T-helper 2 cell treated with Interferon-gamma antibody and Interleukin-4, amounts not matched to agents 5 μg/mL and 100 μg/mL, for 36 hours (primary cell): ENCODE measurements at regions not wholly inside any gene's neighbourhood (a gene's known extent, or its start where the extent isn't known, plus 50 kb on each side); places are given as distances from the start of the nearest gene placed in this dataset.
"Not testable (repeated sequence)": the region's sequence is repeated elsewhere in the genome, so short reads cannot be mapped to it uniquely, and the experiment has no call there.

Experiments used
- DNase-seq: peaks from one replicate; pipeline ENCODE4 v3.0.0; 2021; ENCODE audit warnings: low spot score
- H3K27ac Mint-ChIP-seq: one replicate; pipeline ENCODE4 v1.8.0; 2021; ENCODE audit warnings: mild to moderate bottlenecking, mixed read lengths
- H3K27me3 Mint-ChIP-seq: one replicate; pipeline ENCODE4 v1.8.0; 2021; ENCODE audit warnings: low read depth, mixed read lengths
- H3K36me3 Mint-ChIP-seq: one replicate; pipeline ENCODE4 v1.8.0; 2021; ENCODE audit warnings: low read depth, mixed read lengths
- H3K4me1 Mint-ChIP-seq: one replicate; pipeline ENCODE4 v1.8.0; 2021; ENCODE audit warnings: low read depth, mixed read lengths
- H3K4me3 Mint-ChIP-seq: one replicate; pipeline ENCODE4 v1.8.0; 2022; ENCODE audit warnings: mild to moderate bottlenecking, moderate library complexity, mixed read lengths
- H3K9me3 Mint-ChIP-seq: one replicate; pipeline ENCODE4 v1.8.0; 2021; ENCODE audit warnings: mixed read lengths

DNA sequence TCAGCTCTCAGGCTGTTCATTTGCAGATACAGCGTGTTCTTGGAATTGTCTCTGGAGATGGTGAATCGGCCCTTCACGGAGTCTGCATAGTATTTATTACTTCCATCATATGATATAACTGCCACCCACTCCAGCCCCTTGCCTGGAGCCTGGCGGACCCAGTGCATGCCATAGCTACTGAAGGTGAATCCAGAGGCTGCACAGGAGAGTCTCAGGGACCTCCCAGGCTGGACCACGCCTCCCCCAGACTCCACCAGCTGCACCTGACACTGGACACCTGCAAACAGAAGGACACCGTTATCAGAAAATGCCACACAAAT, 808.7 kb downstream of the TMEM121 start:
- not testable (repeated sequence) for H3K27ac Mint-ChIP-seq, DNase-seq, H3K4me1 Mint-ChIP-seq, H3K9me3 Mint-ChIP-seq, H3K4me3 Mint-ChIP-seq, H3K36me3 Mint-ChIP-seq
- peaks cover 28% of the 10 kb centered on the region for H3K27me3 Mint-ChIP-seq

DNA sequence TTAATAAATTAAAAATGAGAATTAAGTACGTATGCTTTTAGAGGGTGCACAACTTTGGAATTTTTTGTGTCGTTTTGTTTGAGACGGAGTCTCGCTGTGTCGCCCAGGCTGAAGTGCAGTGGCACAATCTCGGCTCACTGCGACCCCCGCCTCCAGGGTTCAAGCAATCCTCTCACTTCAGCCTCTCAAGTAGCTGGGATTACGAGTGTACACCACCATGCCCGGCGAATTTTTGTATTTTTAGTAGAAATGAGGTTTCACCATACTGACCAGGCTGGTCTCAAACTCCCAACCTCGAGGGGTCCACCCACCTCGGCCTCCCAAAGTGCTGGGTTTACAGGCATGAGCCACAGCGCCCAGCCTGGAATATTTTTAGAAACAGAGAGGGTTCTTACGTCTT, 812.4 kb downstream of the TMEM121 start:
- not testable (repeated sequence) for DNase-seq, H3K4me3 Mint-ChIP-seq, H3K4me1 Mint-ChIP-seq, H3K9me3 Mint-ChIP-seq, H3K27ac Mint-ChIP-seq, H3K36me3 Mint-ChIP-seq
- H3K27me3 Mint-ChIP-seq, result peaks cover 20% of the 10 kb centered on the region

DNA sequence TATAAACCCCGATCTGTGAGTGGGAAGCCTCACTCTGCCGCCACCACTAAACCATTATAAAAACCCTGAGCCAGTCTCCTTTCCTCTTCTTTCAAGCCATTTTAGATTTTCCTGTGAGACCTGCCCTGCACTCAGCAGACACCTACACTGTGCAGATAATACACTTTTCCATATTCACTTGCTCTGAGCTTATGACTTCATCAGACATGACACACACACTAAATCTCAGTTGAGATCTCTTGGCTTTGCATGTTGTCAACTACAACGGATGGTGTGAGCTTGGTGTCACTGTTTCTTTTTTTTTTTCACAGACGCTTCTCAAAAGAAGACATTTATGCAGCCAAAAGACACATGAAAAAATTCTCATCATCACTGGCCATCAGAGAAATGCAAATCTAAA, 814.3 kb downstream of the TMEM121 start:
- H3K27me3 Mint-ChIP-seq, result peaks cover 18% of the 10 kb centered on the region
- H3K9me3 Mint-ChIP-seq, H3K36me3 Mint-ChIP-seq, H3K4me3 Mint-ChIP-seq, DNase-seq, H3K27ac Mint-ChIP-seq, H3K4me1 Mint-ChIP-seq: not testable (repeated sequence)

DNA sequence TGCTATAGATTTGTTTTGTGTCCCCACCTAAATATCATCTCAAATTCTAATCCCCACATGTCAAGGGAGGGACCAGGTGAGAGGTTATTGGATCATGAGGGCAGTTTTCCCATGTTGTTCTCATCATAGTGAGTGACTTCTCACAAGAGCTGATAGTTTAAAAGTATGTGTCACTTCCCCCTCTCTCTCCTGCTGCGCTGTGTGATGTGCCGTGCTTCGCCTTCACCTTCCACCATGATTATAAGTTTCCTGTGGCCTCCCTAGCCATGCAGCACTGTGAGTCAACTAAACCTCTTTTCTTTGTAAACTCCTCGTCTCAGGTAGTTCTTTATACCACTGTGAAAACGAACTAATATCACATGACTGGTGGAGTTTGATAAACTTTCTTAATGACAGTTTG, 814.8 kb downstream of the TMEM121 start:
- H3K4me3 Mint-ChIP-seq, H3K27ac Mint-ChIP-seq, H3K4me1 Mint-ChIP-seq, DNase-seq, H3K9me3 Mint-ChIP-seq, H3K36me3 Mint-ChIP-seq: not testable (repeated sequence)
- H3K27me3 Mint-ChIP-seq, result peaks cover 23% of the 10 kb centered on the region

DNA sequence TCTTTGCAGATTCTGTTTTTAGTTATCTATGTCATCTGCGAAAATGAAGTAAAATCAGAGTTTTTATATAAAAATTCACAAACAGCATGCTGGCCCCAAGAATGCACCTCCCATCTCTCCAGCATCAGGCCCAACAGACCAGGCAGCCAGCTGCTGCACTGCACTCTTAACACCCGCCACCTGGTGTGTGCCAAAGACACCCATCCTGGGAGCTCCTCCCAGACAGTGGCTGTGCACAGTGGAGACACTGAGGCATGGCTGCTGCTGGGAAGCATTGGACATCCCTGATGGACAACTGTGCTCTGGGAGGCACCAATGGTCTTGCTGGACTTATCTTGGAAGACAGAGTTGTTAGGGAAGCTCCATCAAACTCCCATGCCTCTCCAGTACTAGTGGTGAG, 817.2 kb downstream of the TMEM121 start:
- Mint-ChIP-seq H3K36me3 (no peaks in the 10 kb centered on the region), H3K27me3 (peaks cover 33% of the 10 kb centered on the region), H3K9me3 (no peaks in the 10 kb centered on the region), H3K4me1 (peaks cover 2% of the 10 kb centered on the region), H3K4me3 (no peak overlapping the region), H3K27ac (no peak overlapping the region)
- DNase-seq, result no peak

DNA sequence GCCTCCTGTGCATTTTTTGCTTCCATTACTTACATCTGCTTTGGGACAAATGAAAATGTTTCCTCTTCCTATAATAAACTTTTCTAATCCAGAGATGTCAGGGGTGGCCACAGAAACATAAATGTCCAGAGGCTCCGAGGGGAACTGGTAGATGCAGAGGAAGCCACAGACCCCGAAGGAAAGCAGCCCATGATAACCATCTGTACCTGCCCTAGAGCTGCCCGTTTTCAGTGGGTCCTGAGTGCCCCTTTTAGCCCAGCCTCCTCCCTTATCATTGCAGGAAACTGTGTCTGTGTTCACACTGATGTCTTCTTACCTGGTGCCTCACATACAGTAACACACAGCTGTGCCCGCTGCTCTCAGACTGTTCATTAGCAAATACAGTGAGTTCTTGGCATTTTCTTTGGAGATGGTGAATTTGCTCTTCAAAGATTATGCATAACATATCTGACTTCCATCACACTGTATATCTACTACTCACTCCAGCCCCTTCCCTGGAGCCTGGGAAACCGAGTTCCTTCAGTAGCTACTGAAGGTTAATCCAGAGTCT, 817.8 kb downstream of the TMEM121 start:
- not testable (repeated sequence) for H3K27ac Mint-ChIP-seq, H3K36me3 Mint-ChIP-seq, DNase-seq, H3K4me1 Mint-ChIP-seq, H3K4me3 Mint-ChIP-seq, H3K9me3 Mint-ChIP-seq
- H3K27me3 Mint-ChIP-seq, result peaks cover 33% of the 10 kb centered on the region

DNA sequence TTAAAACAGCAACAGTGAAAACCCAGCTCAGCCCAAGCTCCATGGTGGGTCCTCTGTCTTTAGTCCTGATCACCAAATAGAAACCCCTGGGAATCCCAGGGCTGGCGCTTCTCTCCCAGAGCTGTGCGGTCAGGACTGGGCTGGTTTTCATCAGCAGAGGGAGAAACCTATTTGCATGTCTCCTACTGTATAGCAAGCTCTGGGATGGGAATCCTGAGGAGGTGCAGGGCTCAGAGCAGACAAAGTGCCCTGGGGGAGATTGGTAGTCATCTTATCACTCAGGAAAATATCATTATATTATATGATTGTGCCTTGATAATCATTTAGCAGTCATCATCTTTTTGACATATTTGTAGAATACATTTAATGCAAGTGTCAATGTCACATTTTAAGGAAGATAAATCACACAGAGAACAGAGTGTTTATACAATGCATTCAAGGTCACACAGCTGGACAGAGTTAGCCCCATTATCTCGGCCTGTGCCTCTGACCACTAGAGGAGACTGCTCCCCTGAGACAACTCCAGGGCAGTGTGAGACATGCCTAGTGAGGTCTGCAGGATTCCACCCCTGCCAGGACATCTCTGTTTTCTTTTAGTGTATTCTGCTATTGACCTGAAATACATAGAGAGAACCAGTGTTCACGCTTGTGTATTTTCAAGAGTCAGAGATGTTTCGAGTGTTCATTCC, 818.6 kb downstream of the TMEM121 start:
- H3K4me3 Mint-ChIP-seq, H3K4me1 Mint-ChIP-seq, H3K9me3 Mint-ChIP-seq, H3K36me3 Mint-ChIP-seq, DNase-seq, H3K27ac Mint-ChIP-seq: not testable (repeated sequence)
- peaks cover 31% of the 10 kb centered on the region for H3K27me3 Mint-ChIP-seq

DNA sequence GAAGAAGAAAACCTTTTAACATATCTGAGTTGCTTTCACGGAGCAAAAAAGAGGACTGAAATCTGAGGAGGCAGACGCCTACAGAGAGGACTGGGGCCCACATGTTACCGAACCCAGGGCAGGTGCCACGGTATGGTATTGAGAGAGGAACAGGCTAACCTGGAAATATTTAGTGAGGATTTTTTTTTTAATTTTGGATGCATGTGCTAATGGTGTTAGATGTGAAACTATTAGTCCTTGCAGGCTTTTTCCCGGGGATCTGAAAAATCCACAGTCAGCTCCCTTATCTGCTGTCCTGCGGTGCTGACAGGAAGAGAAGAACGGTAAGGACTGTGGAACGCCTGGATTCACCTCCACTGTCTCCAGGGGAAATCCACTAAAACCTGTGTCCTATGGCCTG, 819.7 kb downstream of the TMEM121 start:
- Mint-ChIP-seq H3K9me3 (no peaks in the 10 kb centered on the region), H3K4me3 (no peak overlapping the region), H3K27me3 (peaks cover 29% of the 10 kb centered on the region), H3K4me1 (peaks cover 6% of the 10 kb centered on the region), H3K36me3 (no peaks in the 10 kb centered on the region), H3K27ac (no peak overlapping the region)
- DNase-seq, result no peak

DNA sequence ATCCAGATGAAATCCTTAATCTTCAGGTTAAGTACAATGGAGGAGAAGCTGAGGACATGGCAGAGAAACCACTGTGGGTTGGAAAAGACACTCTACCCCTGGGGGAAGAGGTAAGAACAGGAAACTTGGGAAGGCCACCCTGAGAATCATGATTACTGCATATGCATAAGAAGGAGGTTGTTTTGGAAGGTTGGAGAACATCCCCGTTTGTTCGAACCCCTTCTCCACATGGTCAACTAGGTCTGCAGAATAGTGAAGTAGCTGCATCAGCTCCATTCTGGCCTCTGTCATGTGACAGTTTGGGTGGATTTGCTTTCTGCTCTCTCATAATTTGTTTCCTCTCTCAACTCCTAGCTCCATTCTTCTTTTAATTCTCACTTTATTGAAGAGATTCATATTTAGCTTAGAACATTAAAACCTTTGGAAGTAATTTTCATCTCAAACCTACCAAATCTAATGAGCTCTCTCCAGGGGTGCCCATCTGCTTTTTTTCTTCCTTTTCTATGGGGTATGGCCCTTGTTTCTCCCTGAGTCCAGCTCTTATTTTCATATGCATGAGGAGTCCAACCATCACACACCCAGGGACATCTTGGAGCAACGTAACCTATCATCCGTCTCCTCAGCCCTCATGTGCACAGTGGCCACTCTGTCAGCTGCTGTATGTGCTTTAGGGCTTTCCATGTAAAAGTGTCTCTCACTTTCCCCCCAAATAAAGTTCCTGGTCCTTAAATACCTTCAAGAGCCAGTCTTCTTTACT, 820.3 kb downstream of the TMEM121 start:
- peaks cover 4% of the 10 kb centered on the region for H3K4me1 Mint-ChIP-seq
- no peaks in the 10 kb centered on the region for H3K9me3 Mint-ChIP-seq
- H3K27me3 Mint-ChIP-seq, result peaks cover 27% of the 10 kb centered on the region
- no peaks in the 10 kb centered on the region for H3K36me3 Mint-ChIP-seq
- DNase-seq, result no peak
- no peak overlapping the region for H3K4me3 Mint-ChIP-seq
- no peak overlapping the region for H3K27ac Mint-ChIP-seq

DNA sequence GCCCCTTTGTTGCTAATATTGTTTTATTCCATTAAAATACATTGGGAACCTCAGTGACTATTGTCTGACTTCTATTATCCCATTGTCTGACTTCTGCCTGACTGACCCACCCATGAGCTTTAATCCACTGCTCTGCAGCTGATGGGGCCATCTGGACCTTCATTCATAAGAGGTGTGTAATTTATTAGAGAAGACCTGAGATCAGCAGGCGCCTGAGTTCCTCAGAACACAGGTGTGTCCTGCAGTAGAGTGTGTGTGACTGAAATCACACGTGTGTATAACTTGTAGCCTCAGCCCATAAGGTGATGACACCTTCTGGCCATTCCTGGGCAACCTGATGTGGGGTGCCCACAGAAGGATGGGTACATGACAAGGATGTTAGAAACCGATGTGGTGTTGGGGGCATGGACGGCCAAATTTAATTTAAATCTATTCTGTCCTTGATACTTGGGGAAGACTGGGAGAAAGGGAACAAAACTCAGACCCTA, 821.0 kb downstream of the TMEM121 start:
- H3K36me3 Mint-ChIP-seq, result no peaks in the 10 kb centered on the region
- peaks cover 28% of the 10 kb centered on the region for H3K27me3 Mint-ChIP-seq
- H3K27ac Mint-ChIP-seq, result no peak overlapping the region
- peaks cover 4% of the 10 kb centered on the region for H3K4me1 Mint-ChIP-seq
- H3K9me3 Mint-ChIP-seq, result no peaks in the 10 kb centered on the region
- no peak overlapping the region for H3K4me3 Mint-ChIP-seq
- DNase-seq, result no peak

DNA sequence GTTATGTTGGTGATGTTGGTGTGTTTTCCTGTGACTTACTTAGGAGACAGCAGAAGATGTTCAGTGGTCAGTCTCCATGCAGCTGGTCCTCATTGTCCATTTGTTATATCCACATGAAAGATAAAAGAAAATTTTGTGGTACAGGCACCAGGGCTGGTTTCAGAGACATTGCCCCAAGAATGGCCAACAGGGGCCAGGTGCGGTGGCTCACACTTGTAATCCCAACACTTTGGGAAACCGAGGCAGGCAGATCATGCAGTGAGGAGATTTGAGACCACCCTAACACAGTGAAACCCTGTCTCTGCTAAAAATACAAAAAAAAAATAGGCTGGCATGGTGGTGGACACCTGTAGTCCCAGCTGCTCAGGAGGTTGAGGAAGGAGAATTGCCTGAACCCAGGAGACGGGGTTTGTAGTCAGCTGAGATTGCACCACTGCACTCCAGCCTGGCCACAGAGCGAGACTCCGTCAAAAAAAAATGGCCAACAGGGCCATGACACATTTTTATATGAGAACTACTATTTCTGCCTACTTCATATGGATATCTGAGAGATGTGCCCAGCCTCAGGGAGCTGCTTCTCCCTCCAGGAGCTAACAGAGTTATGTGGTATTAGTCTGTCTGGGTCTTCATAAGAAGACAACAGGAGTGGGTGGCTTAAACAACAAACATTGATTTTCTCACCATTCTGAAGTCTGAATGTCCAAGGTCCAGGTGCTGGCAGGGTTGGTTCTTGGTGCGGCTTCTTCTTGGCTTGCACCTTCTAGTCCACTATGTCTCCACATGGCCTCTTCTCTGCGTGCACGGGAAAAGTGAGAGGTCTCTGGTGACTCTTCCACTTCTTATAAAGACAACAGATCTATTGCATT, 821.7 kb downstream of the TMEM121 start:
- DNase-seq, result no peak
- Mint-ChIP-seq H3K4me1 (peaks cover 4% of the 10 kb centered on the region), H3K27me3 (peaks cover 33% of the 10 kb centered on the region), H3K27ac (no peak overlapping the region), H3K4me3 (no peak overlapping the region), H3K36me3 (no peaks in the 10 kb centered on the region), H3K9me3 (no peaks in the 10 kb centered on the region)

DNA sequence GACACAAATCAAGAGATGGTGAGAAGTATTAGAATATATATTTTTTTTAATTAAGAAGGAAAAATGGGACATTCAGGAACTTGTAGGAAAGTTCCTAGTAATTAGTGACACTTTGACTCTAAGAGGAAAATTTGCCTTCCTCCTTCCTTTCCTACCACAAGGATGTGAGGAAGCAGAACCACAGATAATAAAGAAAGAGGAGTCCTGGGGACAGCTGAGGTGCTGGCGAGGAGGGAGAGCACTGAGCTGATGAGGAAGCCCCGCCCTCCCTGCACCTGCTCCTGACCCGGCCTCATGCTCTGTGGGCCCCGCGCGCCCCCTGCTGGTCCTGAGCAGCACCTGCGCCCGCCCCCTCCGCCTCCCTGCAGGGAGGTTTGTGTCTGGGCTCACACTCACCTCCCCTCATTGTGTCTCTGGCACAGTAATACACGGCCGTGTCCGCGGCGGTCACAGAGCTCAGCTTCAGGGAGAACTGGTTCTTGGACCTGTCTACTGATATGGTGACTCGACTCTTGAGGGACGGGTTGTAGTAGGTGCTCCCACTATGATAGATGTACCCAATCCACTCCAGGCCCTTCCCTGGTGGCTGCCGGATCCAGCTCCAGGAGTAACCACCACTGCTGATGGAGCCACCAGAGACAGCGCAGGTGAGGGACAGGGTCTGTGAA, 822.6 kb downstream of the TMEM121 start:
- peaks cover 34% of the 10 kb centered on the region for H3K27me3 Mint-ChIP-seq
- H3K9me3 Mint-ChIP-seq, H3K4me3 Mint-ChIP-seq, H3K27ac Mint-ChIP-seq, H3K4me1 Mint-ChIP-seq, H3K36me3 Mint-ChIP-seq: not testable (repeated sequence)
- peak; percentile 81 for DNase-seq

DNA sequence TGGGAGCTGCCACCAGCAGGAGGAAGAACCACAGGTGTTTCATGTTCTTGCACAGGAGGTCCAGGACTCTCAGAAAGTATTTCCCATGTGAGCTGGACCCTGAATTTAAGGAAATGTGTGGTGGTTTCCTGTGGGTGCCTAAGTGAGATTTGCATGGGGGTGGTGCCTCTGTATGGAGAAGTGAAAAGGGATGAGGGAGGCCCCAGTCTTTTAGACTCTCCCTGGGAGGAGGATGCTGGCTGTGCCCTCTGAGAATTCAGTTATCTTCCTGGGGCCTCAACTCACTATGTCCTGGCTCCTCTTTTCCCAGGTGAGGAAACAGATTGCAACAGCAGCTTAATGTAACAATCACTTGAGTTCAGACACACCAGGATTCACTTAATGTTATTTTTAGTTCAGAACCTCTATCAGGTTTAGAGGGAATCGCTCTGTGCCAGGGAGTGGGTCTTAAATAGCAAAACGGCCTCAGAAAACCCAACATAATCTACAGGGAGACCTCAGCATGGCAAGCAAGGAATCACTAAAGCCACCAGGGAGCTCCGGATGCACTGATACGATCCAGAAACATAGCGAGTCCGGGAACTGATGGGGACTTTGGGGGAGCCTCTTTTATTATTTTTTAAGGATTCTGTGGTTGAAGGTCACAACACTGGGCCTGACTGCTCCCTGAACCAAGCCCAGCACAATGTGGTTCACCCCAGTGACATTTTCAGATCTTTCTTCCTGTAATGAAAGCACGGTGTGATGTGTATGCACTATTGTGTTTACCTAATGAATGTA, 823.5 kb downstream of the TMEM121 start:
- H3K4me1 Mint-ChIP-seq, H3K4me3 Mint-ChIP-seq, H3K27ac Mint-ChIP-seq, DNase-seq, H3K36me3 Mint-ChIP-seq, H3K9me3 Mint-ChIP-seq: not testable (repeated sequence)
- H3K27me3 Mint-ChIP-seq, result peaks cover 41% of the 10 kb centered on the region
